Peyer's patch (tissue), 4 donors: ENCODE measurements at regions not wholly inside any gene's neighbourhood (a gene's known extent, or its start where the extent isn't known, plus 50 kb on each side); places are given as distances from the start of the nearest gene placed in this dataset.

Experiments used
- DNase-seq, 3 donors: peaks; one replicate each; pipeline ENCODE4 v3.0.0-alpha.2; 2017 to 2019
- H3K27ac ChIP-seq, 4 donors: fragments of 200-600 bp; sonication (generic); one replicate each; pipeline ENCODE4 v1.5.1; 2016 to 2019
- H3K27me3 ChIP-seq, 2 donors: fragments of 200-600 bp; sonication (generic); one replicate each; pipeline ENCODE4 v1.5.1; 2019
- H3K36me3 ChIP-seq, 3 donors: fragments of 200-600 bp; sonication (generic); one replicate each; pipeline ENCODE4 v1.5.1; 2016 to 2019
- H3K4me1 ChIP-seq, 4 donors: fragments of 200-600 bp; sonication (generic); one replicate each; pipeline ENCODE4 v1.5.1; 2016 to 2019
- H3K4me3 ChIP-seq, 4 donors: fragments of 200-600 bp; sonication (generic); 1 replicate in 3 of 4; 2 replicates in 1 of 4; pipeline ENCODE4 v1.5.1; 2016 to 2019; ENCODE audit warnings: mild to moderate bottlenecking in 1 of 4
- H3K9me3 ChIP-seq, 4 donors: fragments of 200-600 bp; sonication (generic); one replicate each; pipeline ENCODE4 v1.5.1; 2016 to 2019; ENCODE audit warnings: mild to moderate bottlenecking in 1 of 4
- POLR2A ChIP-seq, 2 donors: fragments of 450-650 bp; IDR thresholded peaks; one replicate each; pipeline ENCODE4 v1.5.1; 2017; ENCODE audit warnings: antibody characterized with exemption in 2 of 2, mild to moderate bottlenecking in 2 of 2, moderate library complexity in 2 of 2
- TF ChIP-seq, protein P1 (sequence below), 6 experiments: fragments of 450-650 bp in 4 of 6; fragments of 200-600 bp in 2 of 6; sonication (generic) in 1 of 6; IDR thresholded peaks; one replicate each; pipeline ENCODE4 v1.5.1; 2017 to 2019; ENCODE audit warnings: antibody characterized with exemption in 6 of 6, mild to moderate bottlenecking in 3 of 6, moderate library complexity in 1 of 6

DNA sequence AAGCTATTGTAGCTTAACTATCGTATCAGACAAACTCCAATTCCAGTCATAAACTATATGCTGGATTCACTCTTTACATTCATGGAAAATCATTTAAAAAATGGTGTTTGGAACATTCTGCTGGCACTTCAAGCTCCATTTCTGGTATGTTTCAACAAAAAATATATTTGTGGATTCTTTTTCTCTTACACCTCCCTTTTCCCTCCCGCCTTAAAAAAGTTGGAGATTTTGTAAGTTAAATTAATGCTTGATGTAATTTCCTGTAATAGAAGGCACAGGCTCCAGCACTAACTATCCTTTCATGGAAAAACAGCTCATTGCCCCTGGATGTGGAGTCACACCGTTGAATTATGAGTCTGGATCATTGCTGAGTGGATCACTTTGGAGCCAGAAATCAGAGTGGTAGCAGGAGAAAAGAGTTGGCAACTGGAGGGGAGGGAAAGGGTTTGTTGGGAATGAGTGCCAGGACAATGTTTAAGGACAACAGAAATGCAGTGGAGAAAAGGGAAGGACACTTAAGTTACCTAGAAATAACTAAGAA lies 102.8 kb downstream of the ICOS start:
- no peaks in the 10 kb centered on the region for H3K9me3 ChIP-seq
- H3K36me3 ChIP-seq, result no peaks in the 10 kb centered on the region
- no peaks in the 10 kb centered on the region for H3K4me1 ChIP-seq
- no peak overlapping the region for H3K4me3 ChIP-seq
- H3K27ac ChIP-seq, result no peak overlapping the region
- no peak for DNase-seq
- TF ChIP-seq POLR2A (IDR thresholded peaks at IDR 0.05), result no peak
- TF ChIP-seq, protein P1, sequence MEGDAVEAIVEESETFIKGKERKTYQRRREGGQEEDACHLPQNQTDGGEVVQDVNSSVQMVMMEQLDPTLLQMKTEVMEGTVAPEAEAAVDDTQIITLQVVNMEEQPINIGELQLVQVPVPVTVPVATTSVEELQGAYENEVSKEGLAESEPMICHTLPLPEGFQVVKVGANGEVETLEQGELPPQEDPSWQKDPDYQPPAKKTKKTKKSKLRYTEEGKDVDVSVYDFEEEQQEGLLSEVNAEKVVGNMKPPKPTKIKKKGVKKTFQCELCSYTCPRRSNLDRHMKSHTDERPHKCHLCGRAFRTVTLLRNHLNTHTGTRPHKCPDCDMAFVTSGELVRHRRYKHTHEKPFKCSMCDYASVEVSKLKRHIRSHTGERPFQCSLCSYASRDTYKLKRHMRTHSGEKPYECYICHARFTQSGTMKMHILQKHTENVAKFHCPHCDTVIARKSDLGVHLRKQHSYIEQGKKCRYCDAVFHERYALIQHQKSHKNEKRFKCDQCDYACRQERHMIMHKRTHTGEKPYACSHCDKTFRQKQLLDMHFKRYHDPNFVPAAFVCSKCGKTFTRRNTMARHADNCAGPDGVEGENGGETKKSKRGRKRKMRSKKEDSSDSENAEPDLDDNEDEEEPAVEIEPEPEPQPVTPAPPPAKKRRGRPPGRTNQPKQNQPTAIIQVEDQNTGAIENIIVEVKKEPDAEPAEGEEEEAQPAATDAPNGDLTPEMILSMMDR (IDR thresholded peaks at IDR 0.05), result no peak
- no peaks in the 10 kb centered on the region for H3K27me3 ChIP-seq

GRCh38 chr2:204040016-204040415 lies 103.5 kb downstream of the ICOS start:
- H3K36me3 ChIP-seq, result no peaks in the 10 kb centered on the region
- H3K4me1 ChIP-seq, result no peaks in the 10 kb centered on the region
- no peak overlapping the region for H3K27ac ChIP-seq
- no peak for DNase-seq
- no peaks in the 10 kb centered on the region for H3K9me3 ChIP-seq
- H3K4me3 ChIP-seq, result no peak overlapping the region
- H3K27me3 ChIP-seq, result no peaks in the 10 kb centered on the region
- TF ChIP-seq, protein P1 (IDR thresholded peaks at IDR 0.05), result no peak
- no peak for TF ChIP-seq POLR2A (IDR thresholded peaks at IDR 0.05)

DNA sequence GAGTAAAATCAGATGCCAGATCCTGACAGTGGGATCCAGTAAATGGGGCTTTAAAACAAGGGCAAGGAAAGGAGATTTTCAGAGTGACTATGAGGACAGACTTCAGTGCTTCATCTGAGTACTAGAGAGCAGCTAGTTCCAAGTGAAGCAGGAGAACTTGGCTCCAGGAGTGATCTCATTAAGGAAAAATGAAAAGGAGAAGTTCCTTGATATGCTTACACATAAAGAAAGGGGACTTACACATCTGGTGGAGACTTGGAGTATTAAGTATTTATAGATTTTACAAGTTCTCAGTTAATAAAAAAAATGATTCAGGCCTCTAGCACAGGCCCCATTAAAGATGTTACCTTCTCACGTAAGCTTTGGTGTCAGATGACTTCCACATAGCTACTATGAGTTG lies 105.8 kb downstream of the ICOS start:
- Histone ChIP-seq H3K4me1 (no peaks in the 10 kb centered on the region), H3K9me3 (no peaks in the 10 kb centered on the region), H3K27me3 (no peaks in the 10 kb centered on the region), H3K36me3 (no peaks in the 10 kb centered on the region), H3K4me3 (no peak overlapping the region), H3K27ac (no peak overlapping the region)
- no peak for DNase-seq
- TF ChIP-seq, protein P1 (IDR thresholded peaks at IDR 0.05), result no peak
- no peak for TF ChIP-seq POLR2A (IDR thresholded peaks at IDR 0.05)

GRCh38 chr2:204046145-204046544 lies 109.6 kb downstream of the ICOS start:
- no peaks in the 10 kb centered on the region for H3K9me3 ChIP-seq
- no peaks in the 10 kb centered on the region for H3K36me3 ChIP-seq
- no peak overlapping the region for H3K27ac ChIP-seq
- no peak overlapping the region for H3K4me3 ChIP-seq
- DNase-seq, result no peak
- no peak for TF ChIP-seq POLR2A (IDR thresholded peaks at IDR 0.05)
- TF ChIP-seq, protein P1 (IDR thresholded peaks at IDR 0.05), result no peak
- no peaks in the 10 kb centered on the region for H3K27me3 ChIP-seq
- H3K4me1 ChIP-seq, result no peaks in the 10 kb centered on the region

GRCh38 chr2:204049635-204050034 lies 113.1 kb downstream of the ICOS start:
- no peaks in the 10 kb centered on the region for H3K27me3 ChIP-seq
- no peaks in the 10 kb centered on the region for H3K9me3 ChIP-seq
- H3K4me3 ChIP-seq, result no peak overlapping the region
- no peak overlapping the region for H3K27ac ChIP-seq
- no peak for DNase-seq
- TF ChIP-seq POLR2A (IDR thresholded peaks at IDR 0.05), result no peak
- TF ChIP-seq, protein P1 (IDR thresholded peaks at IDR 0.05), result no peak
- H3K4me1 ChIP-seq, result no peaks in the 10 kb centered on the region
- no peaks in the 10 kb centered on the region for H3K36me3 ChIP-seq

DNA sequence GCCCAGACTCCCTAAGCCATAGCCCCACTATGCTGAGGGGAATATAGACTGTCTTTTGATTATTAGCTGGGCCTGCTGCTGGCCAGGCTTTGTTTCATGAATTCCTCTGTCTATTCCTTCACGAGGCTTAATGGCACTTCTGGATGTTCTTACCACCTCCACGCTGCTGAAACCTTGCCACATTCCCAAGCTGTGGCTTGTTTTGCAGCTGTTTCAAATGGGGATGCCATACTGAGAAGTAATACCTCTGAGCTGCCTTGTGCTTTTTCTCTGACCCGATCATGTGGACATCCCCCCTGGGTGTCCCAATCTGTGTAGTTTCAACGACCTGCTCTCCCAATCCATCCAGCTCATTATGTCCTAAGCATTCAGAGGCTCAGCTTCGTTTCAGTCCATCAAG lies 114.1 kb downstream of the ICOS start:
- H3K27me3 ChIP-seq, result no peaks in the 10 kb centered on the region
- no peak overlapping the region for H3K27ac ChIP-seq
- no peak overlapping the region for H3K4me3 ChIP-seq
- no peaks in the 10 kb centered on the region for H3K36me3 ChIP-seq
- no peaks in the 10 kb centered on the region for H3K4me1 ChIP-seq
- TF ChIP-seq POLR2A (IDR thresholded peaks at IDR 0.05), result no peak
- TF ChIP-seq, protein P1 (IDR thresholded peaks at IDR 0.05), result no peak
- DNase-seq, result no peak
- no peaks in the 10 kb centered on the region for H3K9me3 ChIP-seq
